ENCODE measurements at regions not wholly inside any gene's neighbourhood (a gene's known extent, or its start where the extent isn't known, plus 50 kb on each side); places are given as distances from the start of the nearest gene placed in this dataset.
"Not testable (repeated sequence)": the region's sequence is repeated elsewhere in the genome, so short reads cannot be mapped to it uniquely, and the experiment has no call there.

GRCh38 chrX:121666171-121666570, 618.8 kb downstream of the GLUD2 start:
- Mint-ChIP-seq H3K4me3 (ENCODE audit: low read depth) (no peak overlapping the region), H3K27me3 (no peaks in the 10 kb centered on the region), H3K4me1 (ENCODE audit: low read depth) (no peaks in the 10 kb centered on the region), H3K9me3 (ENCODE audit: low read depth) (peaks cover 16% of the 10 kb centered on the region), H3K36me3 (ENCODE audit: insufficient read depth) (no peaks in the 10 kb centered on the region), H3K27ac (no peak overlapping the region)
- TF ChIP-seq CTCF (IDR thresholded peaks at IDR 0.05; ENCODE audit: unreplicated experiment): no peak
- no peak for DNase-seq (ENCODE audit: low spot score, unreplicated experiment)

GRCh38 chrX:121671649-121672048, 624.2 kb downstream of the GLUD2 start:
- DNase-seq (ENCODE audit: low spot score, unreplicated experiment): no peak
- H3K4me3 Mint-ChIP-seq (ENCODE audit: low read depth): no peak overlapping the region
- H3K4me1 Mint-ChIP-seq (ENCODE audit: low read depth): no peaks in the 10 kb centered on the region
- H3K36me3 Mint-ChIP-seq (ENCODE audit: insufficient read depth): no peaks in the 10 kb centered on the region
- no peak for TF ChIP-seq CTCF (IDR thresholded peaks at IDR 0.05; ENCODE audit: unreplicated experiment)
- H3K27me3 Mint-ChIP-seq: no peaks in the 10 kb centered on the region
- peaks cover 27% of the 10 kb centered on the region for H3K9me3 Mint-ChIP-seq (ENCODE audit: low read depth)
- H3K27ac Mint-ChIP-seq: no peak overlapping the region

GRCh38 chrX:121709236-121709635, 661.8 kb downstream of the GLUD2 start:
- peaks cover 34% of the 10 kb centered on the region for H3K9me3 Mint-ChIP-seq (ENCODE audit: low read depth)
- not testable (repeated sequence) for H3K4me1 Mint-ChIP-seq (ENCODE audit: low read depth); H3K4me3 Mint-ChIP-seq (ENCODE audit: low read depth); DNase-seq (ENCODE audit: low spot score, unreplicated experiment); H3K36me3 Mint-ChIP-seq (ENCODE audit: insufficient read depth); H3K27ac Mint-ChIP-seq; H3K27me3 Mint-ChIP-seq

GRCh38 chrX:121733514-121733913, 686.1 kb downstream of the GLUD2 start:
- Mint-ChIP-seq H3K4me1 (ENCODE audit: low read depth) (no peaks in the 10 kb centered on the region), H3K9me3 (ENCODE audit: low read depth) (peaks cover 5% of the 10 kb centered on the region), H3K27ac (no peak overlapping the region), H3K27me3 (no peaks in the 10 kb centered on the region), H3K4me3 (ENCODE audit: low read depth) (no peak overlapping the region), H3K36me3 (ENCODE audit: insufficient read depth) (no peaks in the 10 kb centered on the region)
- TF ChIP-seq CTCF (IDR thresholded peaks at IDR 0.05; ENCODE audit: unreplicated experiment): no peak
- no peak for DNase-seq (ENCODE audit: low spot score, unreplicated experiment)

- H3K27me3 Mint-ChIP-seq: no peaks in the 10 kb centered on the region
- H3K27ac Mint-ChIP-seq: no peak overlapping the region
- peaks cover 1% of the 10 kb centered on the region for H3K36me3 Mint-ChIP-seq (ENCODE audit: insufficient read depth)
- no peak for DNase-seq (ENCODE audit: low spot score, unreplicated experiment)
- H3K9me3 Mint-ChIP-seq (ENCODE audit: low read depth): peaks cover 34% of the 10 kb centered on the region
- no peak overlapping the region for H3K4me3 Mint-ChIP-seq (ENCODE audit: low read depth)
- H3K4me1 Mint-ChIP-seq (ENCODE audit: low read depth): peaks cover 2% of the 10 kb centered on the region
- TF ChIP-seq CTCF (IDR thresholded peaks at IDR 0.05; ENCODE audit: unreplicated experiment): no peak
Observed at GRCh38 chrX:121746105-121746504, 698.7 kb downstream of the GLUD2 start.

- not testable (repeated sequence) for H3K4me3 Mint-ChIP-seq (ENCODE audit: low read depth); DNase-seq (ENCODE audit: low spot score, unreplicated experiment); H3K36me3 Mint-ChIP-seq (ENCODE audit: insufficient read depth); H3K27ac Mint-ChIP-seq; H3K27me3 Mint-ChIP-seq; H3K4me1 Mint-ChIP-seq (ENCODE audit: low read depth)
- peaks cover 41% of the 10 kb centered on the region for H3K9me3 Mint-ChIP-seq (ENCODE audit: low read depth)
Observed at GRCh38 chrX:121753602-121754001, 706.2 kb downstream of the GLUD2 start.

Measured in progenitor cell of endocrine pancreas (in vitro differentiated cells).